H1 (cell line): ENCODE measurements at regions not wholly inside any gene's neighbourhood (a gene's known extent, or its start where the extent isn't known, plus 50 kb on each side); places are given as distances from the start of the nearest gene placed in this dataset.

ENCODE experiments used
- CTCF ChIA-PET: fragments of 300-600 bp; sonication (Branson Sonifier 250); formaldehyde crosslinking; loops from one replicate; lab custom pipeline; 2021; ENCODE audit not compliant: partially characterized antibody; lab: Charles Lee
- POLR2A ChIA-PET: fragments of 300-600 bp; sonication (Branson Sonifier 250); formaldehyde crosslinking; loops from one replicate; lab custom pipeline; 2021; ENCODE audit warnings: inconsistent platforms; ENCODE audit not compliant: partially characterized antibody; lab: Charles Lee
- DNase-seq, 2 experiments: peaks; one replicate each; pipeline versions ENCODE4 v3.0.0 to v3.0.0-alpha.2; 2010 to 2022; ENCODE audit warnings: low spot score in 2 of 2, low read depth in 1 of 2, mixed read lengths in 1 of 2
- FAIRE-seq: peaks from 2 replicates; lab custom pipeline; 2011; peaks lifted over from hg19 to GRCh38; lab: Jason Lieb, UNC
- H2AFZ ChIP-seq: 2 replicates; pipeline ENCODE4 v1.8.1; 2012; ENCODE audit warnings: low read length, inconsistent platforms
- H2AK5ac ChIP-seq: 2 replicates; pipeline ENCODE4 v1.6.1; 2013; ENCODE audit warnings: low read depth, low read length
- H2BK120ac ChIP-seq: replicated peaks from 2 replicates; pipeline ENCODE3; 2013; ENCODE audit warnings: low read depth, low read length, inconsistent platforms
- H2BK12ac ChIP-seq: 2 replicates; pipeline ENCODE4 v1.6.1; 2013; ENCODE audit warnings: low read depth, low read length
- H2BK15ac ChIP-seq: 2 replicates; pipeline ENCODE4 v1.6.1; 2013; ENCODE audit warnings: low read length
- H2BK20ac ChIP-seq: 2 replicates; pipeline ENCODE4 v1.6.1; 2013; ENCODE audit warnings: low read length
- H2BK5ac ChIP-seq: 2 replicates; pipeline ENCODE4 v1.6.1; 2013; ENCODE audit warnings: low read depth, low read length
- H3K14ac ChIP-seq: 2 replicates; pipeline ENCODE4 v1.6.1; 2013; ENCODE audit warnings: inconsistent platforms; ENCODE audit not compliant: insufficient read length
- H3K18ac ChIP-seq: 2 replicates; pipeline ENCODE4 v1.6.1; 2013; ENCODE audit warnings: low read length; ENCODE audit errors: extremely low read depth
- H3K23ac ChIP-seq: 2 replicates; pipeline ENCODE4 v1.6.1; 2013; ENCODE audit warnings: inconsistent platforms; ENCODE audit not compliant: insufficient read length
- H3K23me2 ChIP-seq: 2 replicates; pipeline ENCODE4 v1.6.1; 2013; ENCODE audit warnings: low read depth, low read length
- H3K27ac ChIP-seq: 2 replicates; pipeline ENCODE4 v1.6.1; 2011; ENCODE audit warnings: low read depth, low read length, inconsistent platforms
- H3K27me3 ChIP-seq, 4 experiments: replicated peaks in 1 of 4; 1 replicate in 1 of 4; 2 replicates in 3 of 4; pipeline versions ENCODE4 v1.6.1 to v1.8.1; 2011 to 2013; ENCODE audit warnings: low read length in 3 of 4, mild to moderate bottlenecking in 3 of 4, inconsistent platforms in 2 of 4, mixed read lengths in 2 of 4, moderate library complexity in 1 of 4; ENCODE audit not compliant: control insufficient read depth in 3 of 4, insufficient read depth in 3 of 4; ENCODE audit errors: extremely low read depth in 1 of 4
- H3K36me3 ChIP-seq, 4 experiments: 2 replicates each; pipeline versions ENCODE4 v1.6.1 to v1.8.1; 2011 to 2013; ENCODE audit warnings: mild to moderate bottlenecking in 4 of 4, low read length in 3 of 4, moderate library complexity in 2 of 4, control low read depth in 1 of 4, inconsistent platforms in 1 of 4; ENCODE audit not compliant: insufficient read depth in 4 of 4, control insufficient read depth in 2 of 4
- H3K4ac ChIP-seq: replicated peaks from 2 replicates; pipeline ENCODE3; 2013; ENCODE audit warnings: low read length, low read depth, mixed read lengths, inconsistent platforms; ENCODE audit not compliant: insufficient read length
- H3K4me1 ChIP-seq, 4 experiments: replicated peaks in 1 of 4; 1 replicate in 1 of 4; 2 replicates in 3 of 4; pipeline versions ENCODE4 v1.6.1 to v1.8.1; 2011 to 2013; ENCODE audit warnings: low read length in 3 of 4, inconsistent platforms in 2 of 4, mixed read lengths in 1 of 4; ENCODE audit not compliant: insufficient read depth in 4 of 4, control insufficient read depth in 3 of 4
- H3K4me2 ChIP-seq, 2 experiments: 2 replicates each; pipeline versions ENCODE4 v1.6.1 to v1.8.1; 2011 to 2013; ENCODE audit warnings: low read depth in 2 of 2, low read length in 2 of 2, control low read depth in 1 of 2, inconsistent platforms in 1 of 2, mild to moderate bottlenecking in 1 of 2; ENCODE audit not compliant: insufficient read depth in 1 of 2
- H3K4me3 ChIP-seq, 4 experiments: fragments of 200-600, 300-600 bp in 1 of 4; sonication (generic), shearing (Covaris generic), sonication (Bioruptor Twin) in 1 of 4; 2 replicates each; pipeline versions ENCODE4 v1.5.1 to v1.8.1; 2011 to 2016; ENCODE audit warnings: low read length in 4 of 4, low read depth in 3 of 4, control low read depth in 2 of 4, inconsistent platforms in 2 of 4, mild to moderate bottlenecking in 2 of 4, mixed read lengths in 1 of 4, moderate library complexity in 1 of 4; ENCODE audit not compliant: insufficient read depth in 2 of 4; ENCODE audit errors: extremely low read depth in 1 of 4
- H3K56ac ChIP-seq: replicated peaks from 2 replicates; pipeline ENCODE3; 2013; ENCODE audit warnings: low read depth, mild to moderate bottlenecking, mixed read lengths, low read length, inconsistent platforms; ENCODE audit not compliant: insufficient read length
- H3K79me1 ChIP-seq: 2 replicates; pipeline ENCODE4 v1.6.1; 2013; ENCODE audit warnings: low read depth, low read length, control low read depth
- H3K79me2 ChIP-seq, 2 experiments: 2 replicates each; pipeline versions ENCODE4 v1.6.1 to v1.8.1; 2012 to 2013; ENCODE audit warnings: low read length in 2 of 2, mild to moderate bottlenecking in 2 of 2, inconsistent platforms in 1 of 2; ENCODE audit not compliant: insufficient read depth in 2 of 2, control insufficient read depth in 1 of 2
- H3K9ac ChIP-seq, 4 experiments: replicated peaks in 1 of 4; 1 replicate in 1 of 4; 2 replicates in 3 of 4; pipeline versions ENCODE4 v1.6.1 to v1.8.1; 2011 to 2013; ENCODE audit warnings: low read depth in 3 of 4, low read length in 3 of 4, control low read depth in 2 of 4, mild to moderate bottlenecking in 2 of 4, moderate library complexity in 2 of 4, inconsistent platforms in 1 of 4; ENCODE audit errors: extremely low read depth in 1 of 4
- H3K9me3 ChIP-seq, 2 experiments: 2 replicates each; pipeline versions ENCODE4 v1.6.1 to v1.8.1; 2012 to 2013; ENCODE audit warnings: mild to moderate bottlenecking in 2 of 2, moderate library complexity in 2 of 2, control low read depth in 1 of 2, inconsistent platforms in 1 of 2, low read depth in 1 of 2, low read length in 1 of 2, mixed read lengths in 1 of 2; ENCODE audit not compliant: insufficient read depth in 2 of 2
- H4K20me1 ChIP-seq, 2 experiments: replicated peaks in 1 of 2; 2 replicates each; pipeline versions ENCODE3 to v1.8.1; 2011 to 2013; ENCODE audit warnings: inconsistent platforms in 2 of 2, low read length in 2 of 2, mild to moderate bottlenecking in 1 of 2; ENCODE audit not compliant: insufficient read depth in 2 of 2, control insufficient read depth in 1 of 2
- H4K5ac ChIP-seq: 2 replicates; pipeline ENCODE4 v1.6.1; 2013; ENCODE audit warnings: low read length, low read depth, mixed read lengths, inconsistent platforms; ENCODE audit not compliant: insufficient read length
- H4K8ac ChIP-seq: 2 replicates; pipeline ENCODE4 v1.8.0; 2013; ENCODE audit warnings: mild to moderate bottlenecking, moderate library complexity, low read length, inconsistent platforms; ENCODE audit not compliant: insufficient read depth; ENCODE audit errors: extremely low read depth
- H4K91ac ChIP-seq: replicated peaks from 2 replicates; pipeline ENCODE3; 2013; ENCODE audit warnings: low read length, mixed read lengths, inconsistent platforms; ENCODE audit not compliant: insufficient read length
- HDAC6 ChIP-seq: IDR thresholded peaks from one replicate; pipeline ENCODE4 v1.7.1; 2012; ENCODE audit warnings: low read depth, mild to moderate bottlenecking, inconsistent platforms, low read length, moderate library complexity
- JUN ChIP-seq: IDR thresholded peaks from 2 replicates; pipeline ENCODE4 v1.6.1; 2011; ENCODE audit warnings: low read depth, mild to moderate bottlenecking, improper control_type of control experiment, low read length
- POLR2A ChIP-seq, 2 experiments: IDR thresholded peaks; 1 replicate in 1 of 2; 2 replicates in 1 of 2; pipeline ENCODE4 v1.6.1; 2011; ENCODE audit warnings: low read depth in 2 of 2, low read length in 2 of 2, mild to moderate bottlenecking in 2 of 2; ENCODE audit errors: control extremely low read depth in 1 of 2
- SRF ChIP-seq: IDR thresholded peaks from 2 replicates; pipeline ENCODE4 v1.6.1; 2011; ENCODE audit warnings: mild to moderate bottlenecking, low read depth, low read length, moderate library complexity
- WGBS, 2 experiments: shearing (Covaris generic) in 1 of 2; methylation state at CpG; one replicate each; pipeline versions ENCODE4 v1.1.6 to v1.1.7; 2013 to 2015; ENCODE audit warnings: low lambda C conversion rate in 2 of 2, mixed read lengths in 2 of 2, inconsistent platforms in 1 of 2, low coverage in 1 of 2, missing lambda C conversion rate in 1 of 2; ENCODE audit not compliant: insufficient replicate concordance in 2 of 2, insufficient coverage in 1 of 2, insufficient read length in 1 of 2; ENCODE audit errors: extremely low coverage in 1 of 2, missing lambda C conversion rate in 1 of 2; 5-methylcytosine and 5-hydroxymethylcytosine counted together

DNA sequence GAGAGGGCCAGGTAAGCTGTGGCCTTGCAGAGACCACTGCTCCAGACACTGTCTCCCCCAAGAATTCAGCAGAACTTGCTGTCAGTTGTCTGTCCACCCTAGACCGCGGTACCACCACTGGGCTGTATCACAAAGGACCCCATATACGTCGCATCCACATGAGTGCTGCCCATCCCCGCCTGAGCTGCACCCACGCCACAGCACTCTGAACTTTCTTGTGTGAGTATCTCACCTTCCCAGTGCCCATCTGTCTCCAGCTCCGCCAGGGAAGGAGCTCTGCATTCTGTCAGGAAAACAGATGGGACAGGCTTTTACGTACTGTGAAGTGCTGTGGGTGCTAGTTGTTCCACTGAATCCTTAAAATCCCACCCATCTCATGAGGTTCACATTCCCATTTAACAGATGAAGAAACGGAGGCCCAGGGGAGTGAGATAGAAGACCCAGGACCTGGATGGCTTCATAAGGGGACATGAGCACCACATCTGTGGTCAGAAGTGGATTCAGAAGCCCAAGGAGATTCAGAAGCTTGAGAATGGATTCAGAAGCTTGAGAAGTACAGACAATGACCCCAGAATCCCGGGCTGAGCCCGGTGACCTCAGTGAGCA lies 102.5 kb upstream of the ZMIZ1 start:
- Histone ChIP-seq H2BK120ac (peak overlapping the region; percentile 88), H3K14ac (no peak overlapping the region), H2BK15ac (peak overlapping the region; percentile 92; the same call in 1 of the 2 replicates), H3K79me1 (no peaks in the 10 kb centered on the region; the same call in 1 of the 2 replicates), H3K27me3 (peaks cover 0 to 4% (median 1%) of the 10 kb centered on the region in 4 experiments; a peak in 2 of 7 replicates), H4K5ac (no peak overlapping the region), H3K36me3 (no peaks in the 10 kb centered on the region), H3K79me2 (no peaks in the 10 kb centered on the region), H2BK20ac (peak overlapping the region; percentile 50; the same call in 1 of the 2 replicates), H3K9me3 (no peaks in the 10 kb centered on the region), H2BK12ac (peak overlapping the region; percentile 91; the same call in 1 of the 2 replicates), H2AK5ac (0 out of 2 replicates have a peak overlapping the region, but pooled peaks have one; percentile 79), H3K9ac (no peak overlapping the region), H3K4me2 (no peak overlapping the region), H3K4me3 (no peak overlapping the region), H4K91ac (no peak overlapping the region), H2BK5ac (peak overlapping the region; percentile 68; the same call in 1 of the 2 replicates), H4K20me1 (no peaks in the 10 kb centered on the region), H3K4ac (peak overlapping the region; percentile 93), H2AFZ (no peak overlapping the region), H3K56ac (no peak overlapping the region), H3K23me2 (no peaks in the 10 kb centered on the region), H4K8ac (no peak overlapping the region), H3K4me1 (peaks cover 6 to 23% (median 17%) of the 10 kb centered on the region in 4 experiments), H3K23ac (no peak overlapping the region), H3K27ac (no peak overlapping the region), H3K18ac (peak overlapping the region; percentile 51; the same call in 1 of the 2 replicates)
- ChIA-PET POLR2A (interaction anchor here (0.8 kb wide), 1 partner anchor 100 kb away, joined by 3 read pairs; no protein-coding TSS in a partner anchor), CTCF (interaction anchor here (0.5 to 2.5 kb wide), 7 partner anchors 8 to 1337 kb away, joined by 3 to 7 read pairs (median 4); no protein-coding TSS in a partner anchor)
- 92% methylated on average over 11 of the region's 11 CpGs; no CpG with 5 or more reads in 1 of the 2 experiments for WGBS, 2 experiments
- TF ChIP-seq SRF (no peak), POLR2A (IDR thresholded peaks at IDR 0.05; ENCODE audit: control extremely low read depth in 1 of 2, low read depth in 2 of 2, low read length in 2 of 2) (no peak), JUN (no peak), HDAC6 (no peak)
- DNase-seq (no peak), FAIRE-seq (no peak)
